CD4-positive, alpha-beta T cell treated with Interleukin-17A for 1 hour (primary cell): ENCODE measurements at regions not wholly inside any gene's neighbourhood (a gene's known extent, or its start where the extent isn't known, plus 50 kb on each side); places are given as distances from the start of the nearest gene placed in this dataset.

Experiments used
- DNase-seq: peaks from one replicate; pipeline ENCODE4 v3.0.0-alpha.2; 2020

DNA sequence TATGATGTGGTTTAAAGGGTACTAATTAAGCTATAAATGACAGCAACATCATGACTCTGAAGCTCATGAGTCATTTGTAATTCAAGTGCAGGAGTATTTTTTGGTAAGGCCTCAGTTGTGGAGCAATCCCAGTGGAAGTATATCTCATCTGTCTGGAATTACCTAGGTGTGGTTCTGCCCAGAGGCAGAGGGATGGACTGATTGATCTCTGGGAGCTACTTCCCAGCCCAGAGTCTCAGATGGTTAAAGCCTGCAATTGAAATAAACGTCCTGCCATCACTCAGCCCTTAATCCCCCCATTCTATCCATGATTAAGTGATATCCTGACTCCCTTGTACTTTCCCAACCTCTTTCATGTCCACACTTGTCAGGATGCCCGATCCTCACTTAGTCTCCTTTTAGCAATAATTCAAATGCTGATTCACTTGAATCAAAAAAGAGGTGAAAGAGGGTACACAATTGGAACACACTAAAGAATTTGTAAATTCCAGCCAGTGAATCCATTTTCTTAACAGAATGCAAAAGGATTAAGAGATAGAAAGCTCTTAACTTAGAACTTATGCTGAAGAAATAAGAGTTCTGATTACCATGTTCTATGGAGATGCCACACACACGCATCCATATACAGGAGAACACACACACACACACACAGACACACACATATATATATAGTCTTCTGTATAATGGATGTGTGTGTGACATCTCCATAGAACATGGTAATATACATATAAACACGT, 664.4 kb downstream of the NYAP2 start:
- no peak for DNase-seq

DNA sequence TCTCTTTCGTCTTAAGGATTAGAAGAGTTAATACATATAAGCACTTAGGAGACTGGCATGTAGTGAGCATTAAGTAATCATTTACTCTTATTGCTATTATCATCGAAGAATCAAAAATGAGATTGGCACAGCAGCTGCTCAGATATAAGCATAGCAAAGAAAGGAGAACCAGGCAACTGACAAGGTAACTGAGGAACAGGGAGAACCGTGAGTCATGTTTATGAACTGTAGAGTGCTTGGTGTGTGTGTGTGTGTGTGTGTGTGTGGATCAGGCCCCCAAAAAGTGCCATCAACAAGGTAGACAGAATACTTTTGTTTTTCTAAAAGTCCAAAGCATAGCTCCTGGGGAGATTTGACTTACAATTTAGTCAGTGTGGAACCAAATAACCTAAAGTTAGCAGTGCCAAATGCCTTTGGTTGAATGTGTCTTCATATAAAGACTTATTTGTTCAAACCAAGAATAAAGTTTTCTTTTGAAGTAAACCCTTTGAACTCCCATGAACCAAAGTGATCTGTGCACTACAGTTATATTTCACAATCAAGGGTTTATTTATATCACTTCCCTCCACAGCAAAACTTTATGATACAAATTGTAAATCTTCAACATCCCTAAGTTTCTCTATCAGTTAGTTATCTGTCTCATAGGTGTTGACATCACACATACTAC, 660.6 kb downstream of the NYAP2 start:
- no peak for DNase-seq

DNA sequence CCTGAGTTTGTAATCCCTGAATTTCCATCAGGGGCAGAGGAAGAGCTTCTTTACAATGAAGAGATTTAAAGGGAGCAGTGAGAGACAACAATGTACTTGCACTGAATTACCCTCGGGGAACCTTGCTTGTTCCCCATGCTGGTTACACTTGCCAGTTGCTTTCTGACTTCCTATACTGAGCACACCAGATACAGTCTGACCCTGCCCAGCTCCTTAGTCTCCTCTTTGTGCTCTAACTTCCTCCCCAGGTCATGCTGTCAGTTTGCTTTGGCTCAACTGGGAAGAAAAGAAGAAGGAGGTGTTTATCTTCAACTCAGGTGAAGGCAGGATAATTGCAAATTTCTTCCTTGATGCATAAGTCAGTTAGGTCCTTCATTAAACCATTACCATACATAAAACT, 658.4 kb downstream of the NYAP2 start:
- DNase-seq, result no peak

DNA sequence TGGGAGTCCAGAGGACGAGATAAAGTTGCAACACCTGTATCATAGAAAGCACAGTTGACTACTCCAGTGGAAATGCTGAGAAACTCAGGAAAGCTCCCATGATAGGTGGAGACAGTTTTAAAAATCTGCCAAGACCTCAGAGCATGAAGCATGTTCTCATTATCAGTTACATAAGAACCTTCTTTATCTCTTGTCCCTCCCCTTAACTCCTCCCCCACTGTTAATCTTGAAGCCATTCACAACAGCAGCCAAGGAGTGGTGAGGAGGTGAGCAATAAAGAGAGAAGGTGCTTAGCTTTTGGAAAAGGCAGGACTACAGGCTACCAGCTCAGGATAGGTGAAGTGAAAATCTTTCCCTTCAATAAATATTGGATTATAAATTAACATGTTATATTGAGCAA, 657.9 kb downstream of the NYAP2 start:
- no peak for DNase-seq

DNA sequence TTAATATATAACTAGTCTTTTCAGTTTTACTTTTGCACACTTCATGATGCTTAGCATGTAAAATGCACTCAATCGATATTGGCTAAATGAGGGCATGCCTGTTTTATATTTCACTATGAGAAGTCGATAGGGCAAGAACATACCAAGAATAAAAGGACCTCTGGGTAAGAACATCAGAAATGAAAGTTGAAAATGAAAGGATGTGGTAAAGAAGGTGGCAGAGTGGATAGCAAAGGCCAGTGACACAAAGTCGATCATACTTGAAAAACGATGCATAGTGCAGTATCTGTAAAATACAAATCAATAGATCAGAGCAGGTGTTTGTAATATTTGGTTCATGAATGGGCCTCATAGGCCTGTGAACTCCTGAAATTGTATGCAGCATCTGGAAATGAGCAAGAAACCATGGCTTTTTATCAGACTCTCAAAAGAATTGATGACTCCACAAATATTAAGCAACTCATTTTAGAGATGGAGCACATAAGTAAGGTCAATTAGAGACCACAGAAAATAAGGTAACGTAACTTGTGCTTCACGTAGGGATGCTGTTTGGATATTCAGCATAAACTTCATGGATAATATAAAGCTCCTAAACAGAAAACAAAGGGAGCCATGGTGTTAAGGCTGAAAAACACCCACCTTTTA, 653.4 kb downstream of the NYAP2 start:
- DNase-seq, result no peak

- DNase-seq, result no peak
These were observed 651.3 kb downstream of the NYAP2 start for GRCh38 chr2:226050822-226051221.

DNA sequence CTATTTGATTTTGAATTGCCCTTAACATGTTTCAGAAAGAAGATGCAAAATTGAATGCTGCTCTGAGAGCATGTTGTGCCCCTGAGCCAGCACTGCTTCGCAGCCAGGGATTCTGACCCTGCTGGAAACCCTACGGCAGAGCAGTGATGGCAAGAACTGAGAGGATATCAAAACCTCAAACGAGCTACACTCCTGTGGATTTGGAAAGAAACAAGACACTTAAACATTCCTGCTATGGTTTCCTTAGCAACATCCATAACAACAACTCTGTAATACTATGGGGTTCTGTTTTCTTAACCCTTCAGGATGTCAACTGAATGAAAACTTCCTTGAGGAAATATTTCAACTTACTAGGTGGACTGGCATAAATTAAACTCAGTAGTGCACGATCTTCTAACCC, 649.1 kb downstream of the NYAP2 start:
- no peak for DNase-seq

DNA sequence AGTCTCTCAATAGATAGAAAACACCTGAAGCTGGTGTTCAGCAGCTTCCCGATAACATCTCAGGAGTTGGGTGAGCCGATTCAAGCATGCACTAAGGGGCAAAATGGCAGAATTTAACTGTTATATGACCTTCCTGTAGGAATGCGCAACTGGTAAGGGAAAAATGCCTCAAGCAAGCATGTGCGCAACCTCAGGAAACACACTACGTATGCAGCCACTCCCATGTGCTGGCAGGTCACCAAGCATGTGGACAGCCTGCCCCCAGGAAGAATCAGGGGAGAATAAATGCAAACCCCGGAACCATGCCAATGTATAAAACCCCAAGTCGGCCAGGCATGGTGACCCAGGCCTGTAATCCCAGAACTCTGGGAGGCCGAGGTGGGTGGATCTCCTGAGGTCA, 645.6 kb downstream of the NYAP2 start:
- DNase-seq, result no peak

DNA sequence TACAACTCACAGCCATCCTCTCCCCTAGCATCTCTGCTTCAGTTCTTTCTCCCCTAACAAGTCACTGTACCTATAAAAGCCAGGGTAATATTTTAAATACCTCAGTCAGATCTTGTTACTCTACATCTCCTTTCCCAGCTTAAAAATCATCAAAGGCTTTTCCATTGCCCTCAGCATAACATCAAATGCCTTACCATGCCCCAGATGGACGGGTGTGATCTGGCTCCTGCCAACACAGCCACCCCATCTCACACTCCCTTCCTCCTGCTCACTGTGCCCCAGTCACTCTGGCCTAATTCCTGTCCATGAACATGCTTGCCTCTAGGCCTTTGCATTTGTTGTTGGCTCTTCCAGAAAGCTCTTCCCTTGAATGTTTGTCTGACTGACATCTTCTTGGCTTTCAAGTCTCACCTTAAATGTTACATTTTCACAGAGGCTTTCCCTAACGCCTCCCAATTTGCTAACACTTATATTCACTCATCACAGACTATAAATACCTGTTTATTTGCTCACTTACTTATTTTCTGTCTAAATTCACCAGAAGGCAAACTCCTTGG, 640.9 kb downstream of the NYAP2 start:
- no peak for DNase-seq

GRCh38 chr2:226037526-226037925, 638.0 kb downstream of the NYAP2 start:
- no peak for DNase-seq

DNA sequence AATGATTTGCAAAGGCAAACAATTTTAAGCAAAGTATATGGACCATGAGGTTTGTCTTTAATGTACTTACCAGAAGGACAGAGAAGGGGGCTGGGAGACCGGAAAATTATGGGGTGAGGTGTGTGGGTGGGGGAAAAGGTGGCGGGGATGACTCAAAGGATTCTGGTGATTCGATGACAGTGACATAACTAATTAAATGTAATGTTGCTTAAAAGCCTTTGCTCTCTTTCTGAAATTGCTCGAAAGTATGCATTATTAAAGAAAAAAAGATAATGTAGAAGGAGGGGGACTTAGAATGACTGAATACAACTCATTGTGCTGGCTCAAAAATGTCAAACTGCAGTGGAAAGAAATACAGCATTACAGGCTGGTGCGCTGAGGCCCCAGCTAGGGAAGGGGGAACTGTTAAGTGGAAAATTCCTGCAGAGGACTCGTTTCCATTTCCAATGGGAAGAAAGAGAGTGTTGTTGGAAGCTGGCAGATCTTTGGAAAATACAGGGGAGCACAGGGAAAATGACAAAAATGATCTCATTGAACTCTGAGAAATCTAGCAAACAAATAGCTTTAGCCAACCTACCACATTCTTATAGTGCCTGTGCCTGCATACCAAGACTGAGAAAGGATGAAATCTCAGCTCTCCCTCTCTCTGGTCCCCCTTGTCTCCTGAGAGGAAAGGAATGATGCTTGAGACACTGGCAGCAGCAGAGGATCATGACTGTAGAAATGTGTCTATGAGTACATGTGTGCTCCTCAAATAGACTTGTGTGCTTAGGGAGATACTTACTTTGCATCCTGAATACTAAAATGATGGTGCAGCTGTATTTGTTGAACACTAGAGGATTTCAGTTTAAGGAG, 632.4 kb downstream of the NYAP2 start:
- no peak for DNase-seq

DNA sequence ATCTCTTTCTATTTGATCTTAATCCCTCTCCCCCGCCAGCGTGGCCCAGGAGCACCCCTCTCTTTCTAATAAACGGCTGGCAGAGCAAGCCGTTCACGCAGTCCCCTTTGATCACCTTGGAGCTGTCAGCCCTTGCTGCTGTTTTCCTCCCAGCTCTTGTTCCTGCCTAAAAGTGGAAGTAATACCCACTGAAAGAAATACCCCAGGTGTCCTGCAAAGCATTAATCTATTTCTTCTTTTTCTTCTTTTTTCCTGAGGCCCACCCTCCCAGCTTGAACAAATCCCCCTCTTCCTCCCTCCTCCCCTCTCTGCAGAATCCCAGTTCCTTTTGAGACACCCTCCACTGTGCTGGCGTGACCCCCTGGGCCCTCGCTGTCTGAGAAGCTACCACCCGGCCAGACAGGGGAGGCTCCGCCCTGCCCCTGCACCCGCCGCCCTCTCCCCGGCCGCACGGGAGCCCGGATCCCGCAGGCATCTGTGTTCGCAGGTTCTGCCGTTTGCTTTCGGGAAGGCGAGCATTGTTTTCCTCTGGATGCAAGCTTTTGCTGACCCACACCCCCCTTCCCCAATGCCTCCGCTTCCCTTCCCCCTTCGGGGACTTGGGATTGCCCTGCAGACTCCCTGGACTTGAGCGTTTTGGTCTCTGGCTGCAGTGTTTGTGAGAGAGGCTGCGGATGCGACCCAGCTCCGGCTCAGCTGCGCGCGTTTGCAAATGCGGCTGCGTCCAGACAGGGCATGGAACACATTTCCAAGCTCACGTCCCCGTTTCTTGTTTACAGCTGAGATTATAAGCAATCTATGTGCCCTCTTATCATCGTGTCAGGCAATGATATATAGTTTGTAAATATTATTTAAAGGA, 631.5 kb downstream of the NYAP2 start:
- DNase-seq, result no peak

DNA sequence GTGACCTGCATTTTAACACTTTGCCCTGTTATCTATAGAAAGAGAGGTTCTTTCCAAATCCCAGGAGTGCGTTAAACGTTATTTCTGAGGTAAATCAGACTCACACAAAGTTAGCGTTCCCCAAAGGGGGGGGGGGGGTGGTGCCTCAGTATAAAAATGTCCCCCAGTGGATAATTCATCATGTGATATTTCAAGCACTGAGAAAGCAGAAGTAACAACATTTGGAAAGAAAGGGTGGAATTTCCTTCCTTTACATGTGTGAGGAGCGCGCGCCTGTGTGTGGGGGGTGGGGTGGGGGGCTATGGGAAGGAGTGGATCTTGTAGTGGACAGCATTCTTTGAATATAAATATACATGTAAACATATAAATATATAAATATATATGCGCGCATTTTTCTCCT, 630.9 kb downstream of the NYAP2 start:
- no peak for DNase-seq

DNA sequence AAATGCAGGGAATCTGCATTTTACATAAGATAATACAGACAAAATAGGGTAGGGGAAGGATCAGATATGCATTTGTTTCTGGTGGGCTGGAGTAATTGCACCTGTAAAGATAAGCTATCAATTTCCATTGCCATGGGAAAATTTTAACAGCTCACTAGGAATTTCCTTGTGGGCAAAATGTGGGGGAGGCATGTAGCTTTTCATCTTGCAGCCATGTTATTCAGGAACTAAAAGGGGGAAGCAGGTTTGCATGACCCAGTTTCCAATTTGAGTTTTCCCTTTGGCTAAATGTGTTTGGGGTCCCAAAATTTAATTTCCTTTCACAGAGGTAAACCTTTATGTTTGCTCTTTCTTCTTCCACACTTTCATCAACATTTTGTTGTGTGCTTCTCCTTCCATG, 624.4 kb downstream of the NYAP2 start:
- DNase-seq, result no peak

- DNase-seq, result no peak
These were observed 623.9 kb downstream of the NYAP2 start for GRCh38 chr2:226023383-226023782.

DNA sequence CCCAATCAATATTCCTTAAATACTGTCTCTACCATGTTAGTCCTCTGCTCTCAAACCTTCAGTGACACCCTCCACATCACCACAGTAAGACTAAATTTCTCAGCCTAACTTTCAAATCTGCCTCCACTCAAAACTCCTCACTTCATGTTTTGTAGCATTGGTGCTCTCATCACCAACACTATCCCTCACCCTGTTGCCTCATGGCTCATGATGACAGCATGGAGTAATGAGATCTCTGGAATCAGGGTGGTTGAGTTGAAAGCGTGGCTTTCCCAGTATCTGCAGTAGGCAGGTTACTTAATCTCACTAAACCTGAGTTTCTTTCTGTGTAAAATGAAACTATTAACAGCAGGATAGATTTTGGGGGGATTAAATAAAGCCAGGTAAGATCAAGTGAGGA, 621.4 kb downstream of the NYAP2 start:
- no peak for DNase-seq

GRCh38 chr2:226020176-226020575, 620.7 kb downstream of the NYAP2 start:
- DNase-seq, result no peak

DNA sequence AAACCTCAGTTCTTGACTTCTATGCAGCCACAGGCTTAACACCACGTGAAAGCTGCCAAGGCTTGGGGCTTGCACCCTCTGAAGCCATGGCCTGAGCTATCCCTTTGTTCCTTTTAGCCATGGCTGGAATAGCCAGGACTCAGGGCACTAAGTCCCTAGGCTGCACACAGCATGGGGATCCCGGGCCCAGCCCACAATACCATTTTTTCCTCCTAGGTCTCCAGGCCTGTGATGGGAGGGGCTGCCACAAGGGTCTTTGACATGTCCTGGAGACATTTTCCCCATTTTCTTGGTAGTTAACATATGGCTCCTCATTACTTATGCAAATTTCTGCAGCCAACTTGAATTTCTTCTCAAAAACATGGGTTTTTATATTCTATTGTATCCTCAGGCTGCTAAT, 619.1 kb downstream of the NYAP2 start:
- DNase-seq, result no peak

- no peak for DNase-seq
These were observed 618.0 kb downstream of the NYAP2 start for GRCh38 chr2:226017537-226017936.

- no peak for DNase-seq
These were observed 617.6 kb downstream of the NYAP2 start for GRCh38 chr2:226017107-226017506.

GRCh38 chr2:226011716-226012450, 612.4 kb downstream of the NYAP2 start:
- DNase-seq, result no peak
